ENCODE measurements at regions not wholly inside any gene's neighbourhood (a gene's known extent, or its start where the extent isn't known, plus 50 kb on each side); places are given as distances from the start of the nearest gene placed in this dataset.

- no peaks in the 10 kb centered on the region for H3K4me1 ChIP-seq (ENCODE audit: insufficient read depth, poor library complexity, severe bottlenecking)
- no peak overlapping the region for H3K27ac ChIP-seq (ENCODE audit: poor library complexity, severe bottlenecking)
- H3K36me3 ChIP-seq (ENCODE audit: low read depth): no peaks in the 10 kb centered on the region
- no peaks in the 10 kb centered on the region for H3K9me3 ChIP-seq (ENCODE audit: severe bottlenecking)
- H3K4me3 ChIP-seq (ENCODE audit: severe bottlenecking): no peak overlapping the region
- peaks cover 9% of the 10 kb centered on the region for H3K27me3 ChIP-seq (ENCODE audit: insufficient read depth, poor library complexity, severe bottlenecking)
- DNase-seq (ENCODE audit: low spot score) (no peak), ATAC-seq (ENCODE audit: low read depth) (no peak)
- TF ChIP-seq, protein P1, sequence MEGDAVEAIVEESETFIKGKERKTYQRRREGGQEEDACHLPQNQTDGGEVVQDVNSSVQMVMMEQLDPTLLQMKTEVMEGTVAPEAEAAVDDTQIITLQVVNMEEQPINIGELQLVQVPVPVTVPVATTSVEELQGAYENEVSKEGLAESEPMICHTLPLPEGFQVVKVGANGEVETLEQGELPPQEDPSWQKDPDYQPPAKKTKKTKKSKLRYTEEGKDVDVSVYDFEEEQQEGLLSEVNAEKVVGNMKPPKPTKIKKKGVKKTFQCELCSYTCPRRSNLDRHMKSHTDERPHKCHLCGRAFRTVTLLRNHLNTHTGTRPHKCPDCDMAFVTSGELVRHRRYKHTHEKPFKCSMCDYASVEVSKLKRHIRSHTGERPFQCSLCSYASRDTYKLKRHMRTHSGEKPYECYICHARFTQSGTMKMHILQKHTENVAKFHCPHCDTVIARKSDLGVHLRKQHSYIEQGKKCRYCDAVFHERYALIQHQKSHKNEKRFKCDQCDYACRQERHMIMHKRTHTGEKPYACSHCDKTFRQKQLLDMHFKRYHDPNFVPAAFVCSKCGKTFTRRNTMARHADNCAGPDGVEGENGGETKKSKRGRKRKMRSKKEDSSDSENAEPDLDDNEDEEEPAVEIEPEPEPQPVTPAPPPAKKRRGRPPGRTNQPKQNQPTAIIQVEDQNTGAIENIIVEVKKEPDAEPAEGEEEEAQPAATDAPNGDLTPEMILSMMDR (IDR thresholded peaks at IDR 0.05; ENCODE audit: poor library complexity, severe bottlenecking): no peak
Observed at GRCh38 chr22:48173061-48173772, 1410.8 kb downstream of the TBC1D22A start.

- Histone ChIP-seq H3K4me1 (ENCODE audit: insufficient read depth, poor library complexity, severe bottlenecking) (no peaks in the 10 kb centered on the region), H3K27ac (ENCODE audit: poor library complexity, severe bottlenecking) (no peak overlapping the region), H3K27me3 (ENCODE audit: insufficient read depth, poor library complexity, severe bottlenecking) (peaks cover 9% of the 10 kb centered on the region), H3K4me3 (ENCODE audit: severe bottlenecking) (no peak overlapping the region), H3K9me3 (ENCODE audit: severe bottlenecking) (no peaks in the 10 kb centered on the region), H3K36me3 (ENCODE audit: low read depth) (no peaks in the 10 kb centered on the region)
- DNase-seq (ENCODE audit: low spot score) (no peak), ATAC-seq (ENCODE audit: low read depth) (no peak)
- TF ChIP-seq, protein P1 (IDR thresholded peaks at IDR 0.05; ENCODE audit: poor library complexity, severe bottlenecking): no peak
Observed at GRCh38 chr22:48171271-48171691, 1408.8 kb downstream of the TBC1D22A start.

- Histone ChIP-seq H3K27ac (ENCODE audit: poor library complexity, severe bottlenecking) (no peak overlapping the region), H3K36me3 (ENCODE audit: low read depth) (no peaks in the 10 kb centered on the region), H3K27me3 (ENCODE audit: insufficient read depth, poor library complexity, severe bottlenecking) (peaks cover 7% of the 10 kb centered on the region), H3K4me1 (ENCODE audit: insufficient read depth, poor library complexity, severe bottlenecking) (no peaks in the 10 kb centered on the region), H3K4me3 (ENCODE audit: severe bottlenecking) (no peak overlapping the region), H3K9me3 (ENCODE audit: severe bottlenecking) (no peaks in the 10 kb centered on the region)
- ATAC-seq (ENCODE audit: low read depth) (no peak), DNase-seq (ENCODE audit: low spot score) (no peak)
- TF ChIP-seq, protein P1 (IDR thresholded peaks at IDR 0.05; ENCODE audit: poor library complexity, severe bottlenecking): no peak
Observed at GRCh38 chr22:48169227-48169626, 1406.8 kb downstream of the TBC1D22A start.

DNA sequence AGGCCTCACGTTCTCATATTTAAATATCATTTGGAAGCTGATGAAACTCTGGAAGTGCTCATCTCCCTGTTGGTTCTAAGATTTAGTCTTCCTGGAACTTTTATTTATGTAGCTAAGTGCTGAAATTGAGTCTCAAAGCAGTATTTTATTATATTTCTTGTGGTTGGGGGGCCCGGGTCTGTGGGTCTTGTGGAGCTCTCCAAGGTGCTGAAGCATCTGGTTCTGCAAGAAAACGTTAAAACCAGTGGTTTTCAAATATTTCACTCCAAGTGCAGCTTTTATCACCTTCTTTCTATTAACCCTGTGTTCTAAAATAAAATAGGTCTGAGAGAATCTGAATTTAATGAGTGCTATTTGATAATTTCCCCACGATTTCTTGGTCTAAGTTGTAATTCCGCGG, 1404.8 kb downstream of the TBC1D22A start:
- Histone ChIP-seq H3K27ac (ENCODE audit: poor library complexity, severe bottlenecking) (no peak overlapping the region), H3K27me3 (ENCODE audit: insufficient read depth, poor library complexity, severe bottlenecking) (no peaks in the 10 kb centered on the region), H3K4me1 (ENCODE audit: insufficient read depth, poor library complexity, severe bottlenecking) (no peaks in the 10 kb centered on the region), H3K4me3 (ENCODE audit: severe bottlenecking) (no peak overlapping the region), H3K36me3 (ENCODE audit: low read depth) (no peaks in the 10 kb centered on the region), H3K9me3 (ENCODE audit: severe bottlenecking) (no peaks in the 10 kb centered on the region)
- ATAC-seq (ENCODE audit: low read depth) (no peak), DNase-seq (ENCODE audit: low spot score) (no peak)
- TF ChIP-seq, protein P1 (IDR thresholded peaks at IDR 0.05; ENCODE audit: poor library complexity, severe bottlenecking): no peak

DNA sequence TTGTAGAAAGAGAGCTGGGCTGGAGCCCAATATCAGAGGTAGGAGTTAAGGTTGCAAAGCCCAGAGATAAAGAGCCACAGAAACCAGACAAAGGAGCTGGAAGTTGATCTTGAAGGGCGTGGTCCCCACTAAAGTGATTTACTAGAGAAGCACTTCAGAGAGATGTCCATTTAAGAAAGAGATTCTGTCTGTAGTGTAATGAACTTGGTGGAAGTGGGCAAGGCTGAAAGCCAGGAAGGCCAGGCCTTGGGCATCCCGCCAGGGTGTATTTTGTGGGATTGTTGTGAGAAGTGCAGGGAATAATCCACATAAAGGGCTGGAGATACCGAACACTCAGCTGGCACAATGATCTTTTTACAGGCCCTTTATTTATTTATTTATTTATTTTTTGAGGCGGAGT, 1398.8 kb downstream of the TBC1D22A start:
- DNase-seq (ENCODE audit: low spot score) (no peak), ATAC-seq (ENCODE audit: low read depth) (no peak)
- H3K27me3 ChIP-seq (ENCODE audit: insufficient read depth, poor library complexity, severe bottlenecking): no peaks in the 10 kb centered on the region
- H3K27ac ChIP-seq (ENCODE audit: poor library complexity, severe bottlenecking): no peak overlapping the region
- TF ChIP-seq, protein P1 (IDR thresholded peaks at IDR 0.05; ENCODE audit: poor library complexity, severe bottlenecking): no peak
- H3K4me1 ChIP-seq (ENCODE audit: insufficient read depth, poor library complexity, severe bottlenecking): no peaks in the 10 kb centered on the region
- no peak overlapping the region for H3K4me3 ChIP-seq (ENCODE audit: severe bottlenecking)
- no peaks in the 10 kb centered on the region for H3K36me3 ChIP-seq (ENCODE audit: low read depth)
- no peaks in the 10 kb centered on the region for H3K9me3 ChIP-seq (ENCODE audit: severe bottlenecking)
